ENCODE measurements at regions not wholly inside any gene's neighbourhood (a gene's known extent, or its start where the extent isn't known, plus 50 kb on each side); places are given as distances from the start of the nearest gene placed in this dataset.

DNA sequence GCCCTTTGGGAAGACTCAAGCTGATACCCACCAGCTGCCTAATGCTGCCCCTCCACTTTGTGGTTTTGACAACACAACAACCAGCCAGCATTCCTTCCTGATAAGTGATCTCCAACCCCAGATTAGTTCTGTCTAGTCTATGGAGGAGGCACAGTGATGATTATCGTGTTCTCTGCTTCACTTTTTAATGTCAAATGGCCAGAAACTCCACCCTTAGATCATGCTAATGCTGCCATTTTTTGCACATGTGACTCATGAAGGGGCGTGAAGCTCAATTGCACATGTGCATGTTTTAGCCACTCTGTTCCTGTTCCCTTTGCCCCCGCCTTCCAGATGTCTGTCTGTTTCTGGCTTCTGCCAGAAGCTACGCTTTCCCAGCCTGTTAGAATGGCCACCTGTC lies 199.8 kb downstream of the COG6 start:
- Mint-ChIP-seq H3K4me1 (ENCODE audit: low read depth) (no peaks in the 10 kb centered on the region), H3K27ac (no peak overlapping the region), H3K36me3 (ENCODE audit: insufficient read depth) (no peaks in the 10 kb centered on the region), H3K4me3 (ENCODE audit: low read depth) (no peak overlapping the region), H3K27me3 (no peaks in the 10 kb centered on the region), H3K9me3 (ENCODE audit: low read depth) (peaks cover 10% of the 10 kb centered on the region)
- TF ChIP-seq, protein P1, sequence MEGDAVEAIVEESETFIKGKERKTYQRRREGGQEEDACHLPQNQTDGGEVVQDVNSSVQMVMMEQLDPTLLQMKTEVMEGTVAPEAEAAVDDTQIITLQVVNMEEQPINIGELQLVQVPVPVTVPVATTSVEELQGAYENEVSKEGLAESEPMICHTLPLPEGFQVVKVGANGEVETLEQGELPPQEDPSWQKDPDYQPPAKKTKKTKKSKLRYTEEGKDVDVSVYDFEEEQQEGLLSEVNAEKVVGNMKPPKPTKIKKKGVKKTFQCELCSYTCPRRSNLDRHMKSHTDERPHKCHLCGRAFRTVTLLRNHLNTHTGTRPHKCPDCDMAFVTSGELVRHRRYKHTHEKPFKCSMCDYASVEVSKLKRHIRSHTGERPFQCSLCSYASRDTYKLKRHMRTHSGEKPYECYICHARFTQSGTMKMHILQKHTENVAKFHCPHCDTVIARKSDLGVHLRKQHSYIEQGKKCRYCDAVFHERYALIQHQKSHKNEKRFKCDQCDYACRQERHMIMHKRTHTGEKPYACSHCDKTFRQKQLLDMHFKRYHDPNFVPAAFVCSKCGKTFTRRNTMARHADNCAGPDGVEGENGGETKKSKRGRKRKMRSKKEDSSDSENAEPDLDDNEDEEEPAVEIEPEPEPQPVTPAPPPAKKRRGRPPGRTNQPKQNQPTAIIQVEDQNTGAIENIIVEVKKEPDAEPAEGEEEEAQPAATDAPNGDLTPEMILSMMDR (IDR thresholded peaks at IDR 0.05; ENCODE audit: unreplicated experiment): no peak
- DNase-seq (ENCODE audit: low spot score, unreplicated experiment): no peak

DNA sequence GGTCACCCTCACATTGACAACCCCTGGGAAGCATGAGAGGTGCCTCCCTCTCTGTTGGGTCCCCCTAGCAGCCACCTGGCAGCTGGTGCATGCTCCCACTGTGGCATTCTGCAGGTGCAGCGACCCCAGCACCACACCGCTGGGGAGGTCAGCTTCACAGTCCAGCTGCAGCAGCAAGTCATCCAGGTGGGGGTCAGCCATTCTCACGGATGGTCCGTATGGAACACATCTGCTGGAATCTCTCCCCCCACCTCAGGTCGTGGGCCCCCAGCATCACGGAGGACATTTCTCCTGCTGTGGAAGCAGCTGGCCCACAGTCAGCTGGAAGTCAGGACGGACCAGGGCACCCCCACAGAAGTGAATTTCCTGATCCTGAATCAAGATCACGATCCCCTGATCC lies 201.3 kb downstream of the COG6 start:
- Mint-ChIP-seq H3K4me1 (ENCODE audit: low read depth) (no peaks in the 10 kb centered on the region), H3K4me3 (ENCODE audit: low read depth) (no peak overlapping the region), H3K36me3 (ENCODE audit: insufficient read depth) (no peaks in the 10 kb centered on the region), H3K27me3 (peaks cover 6% of the 10 kb centered on the region), H3K9me3 (ENCODE audit: low read depth) (peaks cover 4% of the 10 kb centered on the region), H3K27ac (no peak overlapping the region)
- DNase-seq (ENCODE audit: low spot score, unreplicated experiment): no peak
- TF ChIP-seq, protein P1 (IDR thresholded peaks at IDR 0.05; ENCODE audit: unreplicated experiment): no peak

DNA sequence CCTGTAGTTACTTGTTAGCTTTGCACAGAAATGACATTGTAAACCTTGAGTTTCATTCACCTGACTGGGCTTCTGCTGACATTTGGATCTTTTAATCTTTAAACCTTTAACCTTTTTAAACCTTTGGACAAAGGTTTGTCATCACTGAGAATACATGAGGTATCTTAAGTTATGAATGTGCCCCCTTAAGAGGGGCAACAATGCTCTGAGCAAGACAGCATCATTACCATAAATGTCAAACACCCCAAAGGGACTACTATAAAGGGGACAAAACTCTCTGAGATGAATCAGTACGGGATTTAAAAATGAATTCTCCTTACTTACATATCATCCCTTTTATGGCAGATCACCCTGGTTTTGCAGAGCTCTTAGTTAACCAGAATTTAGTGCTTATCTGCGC lies 203.3 kb downstream of the COG6 start:
- TF ChIP-seq, protein P1 (IDR thresholded peaks at IDR 0.05; ENCODE audit: unreplicated experiment): no peak
- Mint-ChIP-seq H3K36me3 (ENCODE audit: insufficient read depth) (no peaks in the 10 kb centered on the region), H3K9me3 (ENCODE audit: low read depth) (no peaks in the 10 kb centered on the region), H3K27ac (no peak overlapping the region), H3K27me3 (peaks cover 6% of the 10 kb centered on the region), H3K4me1 (ENCODE audit: low read depth) (no peaks in the 10 kb centered on the region), H3K4me3 (ENCODE audit: low read depth) (no peak overlapping the region)
- DNase-seq (ENCODE audit: low spot score, unreplicated experiment): no peak

DNA sequence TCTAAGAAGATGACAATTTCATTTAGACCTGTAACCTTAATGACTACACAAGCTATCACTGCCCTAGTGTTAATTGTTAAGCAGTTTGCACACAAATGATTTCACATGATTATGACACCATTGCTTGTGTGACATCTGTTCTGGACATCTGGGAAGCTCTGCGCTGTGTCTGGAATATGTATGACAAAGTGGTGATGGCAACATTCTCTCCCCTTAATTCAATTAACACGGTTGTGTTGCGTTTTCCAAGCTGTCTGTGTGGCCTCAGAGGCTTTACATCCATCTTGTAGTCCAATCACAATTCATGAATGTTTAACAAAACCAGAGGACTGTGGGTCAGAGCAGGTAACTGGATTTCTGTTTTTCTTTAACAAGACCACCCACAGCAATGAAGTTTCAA lies 204.4 kb downstream of the COG6 start:
- no peak overlapping the region for H3K4me3 Mint-ChIP-seq (ENCODE audit: low read depth)
- no peaks in the 10 kb centered on the region for H3K36me3 Mint-ChIP-seq (ENCODE audit: insufficient read depth)
- H3K9me3 Mint-ChIP-seq (ENCODE audit: low read depth): no peaks in the 10 kb centered on the region
- TF ChIP-seq, protein P1 (IDR thresholded peaks at IDR 0.05; ENCODE audit: unreplicated experiment): no peak
- DNase-seq (ENCODE audit: low spot score, unreplicated experiment): no peak
- H3K4me1 Mint-ChIP-seq (ENCODE audit: low read depth): no peaks in the 10 kb centered on the region
- H3K27ac Mint-ChIP-seq: no peak overlapping the region
- peaks cover 6% of the 10 kb centered on the region for H3K27me3 Mint-ChIP-seq

DNA sequence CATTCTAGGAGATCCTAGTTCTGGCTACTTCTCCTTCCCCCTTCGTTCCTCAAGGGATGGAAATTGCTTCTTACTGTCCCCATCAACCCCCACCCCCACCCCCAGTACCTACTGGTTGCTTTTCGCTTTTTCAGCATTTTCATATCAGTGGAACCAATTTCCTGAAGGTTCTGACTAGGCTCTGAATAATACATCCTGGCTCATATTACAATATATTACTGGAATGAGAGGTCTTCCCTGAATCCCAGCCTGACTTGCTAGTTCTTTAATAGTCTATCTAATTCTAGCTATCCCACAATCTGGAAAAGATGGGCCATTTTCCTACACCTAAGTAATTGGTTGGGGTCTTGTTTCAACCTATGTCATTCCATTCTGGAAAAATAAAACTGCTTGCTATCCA lies 207.4 kb downstream of the COG6 start:
- no peak for DNase-seq (ENCODE audit: low spot score, unreplicated experiment)
- H3K27me3 Mint-ChIP-seq: peaks cover 15% of the 10 kb centered on the region
- peaks cover 3% of the 10 kb centered on the region for H3K9me3 Mint-ChIP-seq (ENCODE audit: low read depth)
- TF ChIP-seq, protein P1 (IDR thresholded peaks at IDR 0.05; ENCODE audit: unreplicated experiment): no peak
- no peak overlapping the region for H3K4me3 Mint-ChIP-seq (ENCODE audit: low read depth)
- no peaks in the 10 kb centered on the region for H3K4me1 Mint-ChIP-seq (ENCODE audit: low read depth)
- H3K27ac Mint-ChIP-seq: no peak overlapping the region
- H3K36me3 Mint-ChIP-seq (ENCODE audit: insufficient read depth): no peaks in the 10 kb centered on the region
